ENCODE measurements at regions not wholly inside any gene's neighbourhood (a gene's known extent, or its start where the extent isn't known, plus 50 kb on each side); places are given as distances from the start of the nearest gene placed in this dataset.

- no peak for TF ChIP-seq ISL1 (CRISPR knock-in tag; IDR thresholded peaks at IDR 0.05)
- TF ChIP-seq, protein P1, sequence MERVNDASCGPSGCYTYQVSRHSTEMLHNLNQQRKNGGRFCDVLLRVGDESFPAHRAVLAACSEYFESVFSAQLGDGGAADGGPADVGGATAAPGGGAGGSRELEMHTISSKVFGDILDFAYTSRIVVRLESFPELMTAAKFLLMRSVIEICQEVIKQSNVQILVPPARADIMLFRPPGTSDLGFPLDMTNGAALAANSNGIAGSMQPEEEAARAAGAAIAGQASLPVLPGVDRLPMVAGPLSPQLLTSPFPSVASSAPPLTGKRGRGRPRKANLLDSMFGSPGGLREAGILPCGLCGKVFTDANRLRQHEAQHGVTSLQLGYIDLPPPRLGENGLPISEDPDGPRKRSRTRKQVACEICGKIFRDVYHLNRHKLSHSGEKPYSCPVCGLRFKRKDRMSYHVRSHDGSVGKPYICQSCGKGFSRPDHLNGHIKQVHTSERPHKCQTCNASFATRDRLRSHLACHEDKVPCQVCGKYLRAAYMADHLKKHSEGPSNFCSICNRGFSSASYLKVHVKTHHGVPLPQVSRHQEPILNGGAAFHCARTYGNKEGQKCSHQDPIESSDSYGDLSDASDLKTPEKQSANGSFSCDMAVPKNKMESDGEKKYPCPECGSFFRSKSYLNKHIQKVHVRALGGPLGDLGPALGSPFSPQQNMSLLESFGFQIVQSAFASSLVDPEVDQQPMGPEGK (CRISPR knock-in tag; IDR thresholded peaks at IDR 0.05; ENCODE audit: borderline replicate concordance), result no peak
- TF ChIP-seq SNAI2 (CRISPR knock-in tag; IDR thresholded peaks at IDR 0.05), result no peak
- no peak for TF ChIP-seq OSR1 (CRISPR knock-in tag; IDR thresholded peaks at IDR 0.05)
- no peak for TF ChIP-seq CREB5 (CRISPR knock-in tag; IDR thresholded peaks at IDR 0.05; ENCODE audit: low read depth)
- no peak for TF ChIP-seq ZFP30 (CRISPR knock-in tag; IDR thresholded peaks at IDR 0.05)
- TF ChIP-seq GLIS3 (CRISPR knock-in tag; IDR thresholded peaks at IDR 0.05), result no peak
These were observed 272.1 kb downstream of the FAM76B start for GRCh38 chr11:95517453-95517852.

Data from SK-N-SH treated with all-trans-retinoic acid at 6 μM for 48 hours (cell line).